CD14-positive monocyte (primary cell): ENCODE measurements at regions not wholly inside any gene's neighbourhood (a gene's known extent, or its start where the extent isn't known, plus 50 kb on each side); places are given as distances from the start of the nearest gene placed in this dataset.

Experiments
- DNase-seq, 3 donors: peaks; one replicate each; pipeline ENCODE4 v3.0.0-alpha.2; 2011 to 2022
- H2AFZ ChIP-seq: 2 replicates; pipeline ENCODE4 v1.6.0; 2012; ENCODE audit warnings: mild to moderate bottlenecking, low read depth, low read length, inconsistent platforms; ENCODE audit not compliant: insufficient read depth, poor library complexity, severe bottlenecking
- H3K27ac ChIP-seq, 2 donors: 1 replicate in 1 of 2; 2 replicates in 1 of 2; pipeline ENCODE4 v1.5.1; 2012 to 2013; ENCODE audit warnings: low read length in 2 of 2, control low read depth in 1 of 2, inconsistent platforms in 1 of 2, low read depth in 1 of 2, mild to moderate bottlenecking in 1 of 2
- H3K27me3 ChIP-seq, 2 donors: one replicate each; pipeline versions ENCODE4 v1.6.0 to v1.6.1; 2011 to 2013; ENCODE audit warnings: low read length in 2 of 2; ENCODE audit not compliant: control insufficient read depth in 2 of 2, insufficient read depth in 2 of 2
- H3K36me3 ChIP-seq, 2 donors: replicated peaks in 1 of 2; 1 replicate in 1 of 2; 2 replicates in 1 of 2; pipeline versions ENCODE4 v1.5.1 to v1.6.1; 2012 to 2013; ENCODE audit warnings: low read length in 2 of 2, control low read depth in 1 of 2, inconsistent platforms in 1 of 2, mild to moderate bottlenecking in 1 of 2; ENCODE audit not compliant: insufficient read depth in 2 of 2, control insufficient read depth in 1 of 2
- H3K4me1 ChIP-seq, 2 donors: 1 replicate in 1 of 2; 2 replicates in 1 of 2; pipeline versions ENCODE4 v1.5.1 to v1.6.1; 2012 to 2013; ENCODE audit warnings: low read length in 2 of 2, control low read depth in 1 of 2, inconsistent platforms in 1 of 2, mild to moderate bottlenecking in 1 of 2, moderate library complexity in 1 of 2; ENCODE audit not compliant: insufficient read depth in 2 of 2, control insufficient read depth in 1 of 2
- H3K4me2 ChIP-seq: replicated peaks from 2 replicates; pipeline ENCODE3; 2012; ENCODE audit warnings: low read length, moderate library complexity, mild to moderate bottlenecking; ENCODE audit not compliant: poor library complexity, severe bottlenecking; ENCODE audit errors: extremely low read depth
- H3K4me3 ChIP-seq, 3 experiments: fragments of 200-600 bp in 1 of 3; sonication (generic) in 1 of 3; replicated peaks in 1 of 3; 1 replicate in 2 of 3; 2 replicates in 1 of 3; pipeline ENCODE4 v1.5.1; 2011 to 2013; ENCODE audit warnings: low read length in 3 of 3, mild to moderate bottlenecking in 3 of 3, control low read depth in 2 of 3, low read depth in 2 of 3, inconsistent platforms in 1 of 3, moderate library complexity in 1 of 3
- H3K79me2 ChIP-seq: 2 replicates; pipeline ENCODE4 v1.6.0; 2012; ENCODE audit warnings: mild to moderate bottlenecking, control low read depth, inconsistent platforms, low read length, moderate library complexity; ENCODE audit not compliant: insufficient read depth
- H3K9ac ChIP-seq: 2 replicates; pipeline ENCODE4 v1.6.0; 2017; ENCODE audit warnings: low read length, mild to moderate bottlenecking; ENCODE audit not compliant: insufficient read depth, poor library complexity, severe bottlenecking
- H3K9me3 ChIP-seq, 2 donors: replicated peaks in 1 of 2; 1 replicate in 1 of 2; 2 replicates in 1 of 2; pipeline versions ENCODE4 v1.5.1 to v1.6.1; 2012 to 2013; ENCODE audit warnings: low read length in 2 of 2, control low read depth in 1 of 2; ENCODE audit not compliant: control insufficient read depth in 1 of 2, insufficient read depth in 1 of 2
- H4K20me1 ChIP-seq: 2 replicates; pipeline ENCODE4 v1.6.0; 2012; ENCODE audit warnings: mild to moderate bottlenecking, low read length, control low read depth, moderate library complexity; ENCODE audit not compliant: insufficient read depth
- H3K27ac Mint-ChIP-seq, 7 donors: one replicate each; pipeline ENCODE4 v1.8.0; 2020; ENCODE audit warnings: mild to moderate bottlenecking in 7 of 7, mixed read lengths in 7 of 7, moderate library complexity in 6 of 7, inconsistent platforms in 2 of 7
- H3K27me3 Mint-ChIP-seq, 3 donors: one replicate each; pipeline ENCODE4 v1.8.0; 2021 to 2022; ENCODE audit warnings: low read depth in 3 of 3, mild to moderate bottlenecking in 3 of 3, mixed read lengths in 3 of 3, moderate library complexity in 3 of 3, inconsistent platforms in 1 of 3
- H3K36me3 Mint-ChIP-seq, 2 donors: one replicate each; pipeline ENCODE4 v1.8.0; 2020; ENCODE audit warnings: mixed read lengths in 2 of 2, inconsistent platforms in 1 of 2, mild to moderate bottlenecking in 1 of 2
- H3K4me1 Mint-ChIP-seq: one replicate; pipeline ENCODE4 v1.8.0; 2020; ENCODE audit warnings: mild to moderate bottlenecking, mixed read lengths
- H3K4me3 Mint-ChIP-seq, 2 donors: one replicate each; pipeline ENCODE4 v1.8.0; 2020; ENCODE audit warnings: mild to moderate bottlenecking in 2 of 2, mixed read lengths in 2 of 2, moderate library complexity in 1 of 2
- H3K9me3 Mint-ChIP-seq, 7 donors: one replicate each; pipeline ENCODE4 v1.8.0; 2020 to 2022; ENCODE audit warnings: mixed read lengths in 7 of 7, mild to moderate bottlenecking in 6 of 7, moderate library complexity in 6 of 7, inconsistent platforms in 2 of 7
- WGBS: methylation state at CpG from one replicate; pipeline ENCODE4 v1.1.5; 2013; ENCODE audit warnings: missing lambda C conversion rate; ENCODE audit not compliant: insufficient coverage; 5-methylcytosine and 5-hydroxymethylcytosine counted together
- intact Hi-C, 2 donors: fragments of 100-400 bp; cut with micrococcal nuclease; formaldehyde crosslinking; loops; one replicate each; pipeline versions ENCODE4 v1.15.0 to v1.15.1; 2023
- TF ChIP-seq, protein P1 (sequence below): fragments of 200-600 bp; IDR thresholded peaks from one replicate; pipeline ENCODE4 v1.8.0; 2022; ENCODE audit warnings: antibody characterized with exemption, mild to moderate bottlenecking

- Mint-ChIP-seq H3K27ac (peak overlapping the region in 1 of 7 donors; percentile 22), H3K27me3 (peaks cover 0 to 1% (median 0%) of the 10 kb centered on the region in 3 donors), H3K36me3 (no peaks in the 10 kb centered on the region), H3K9me3 (peaks cover 0 to 6% (median 1%) of the 10 kb centered on the region in 7 donors), H3K4me3 (no peak overlapping the region), H3K4me1 (no peaks in the 10 kb centered on the region)
- Histone ChIP-seq H3K4me1 (no peaks in the 10 kb centered on the region), H3K36me3 (no peaks in the 10 kb centered on the region), H3K4me3 (no peak overlapping the region), H3K79me2 (no peaks in the 10 kb centered on the region), H3K9ac (no peak overlapping the region), H3K27ac (no peak overlapping the region), H3K4me2 (no peak overlapping the region), H2AFZ (no peak overlapping the region), H3K9me3 (peaks cover 0 to 8% of the 10 kb centered on the region in 2 donors), H4K20me1 (no peaks in the 10 kb centered on the region), H3K27me3 (no peaks in the 10 kb centered on the region)
- no peak for DNase-seq
- 50% methylated on average over 2 of the region's 2 CpGs for WGBS
- intact Hi-C loops: no loop called here
- TF ChIP-seq, protein P1, sequence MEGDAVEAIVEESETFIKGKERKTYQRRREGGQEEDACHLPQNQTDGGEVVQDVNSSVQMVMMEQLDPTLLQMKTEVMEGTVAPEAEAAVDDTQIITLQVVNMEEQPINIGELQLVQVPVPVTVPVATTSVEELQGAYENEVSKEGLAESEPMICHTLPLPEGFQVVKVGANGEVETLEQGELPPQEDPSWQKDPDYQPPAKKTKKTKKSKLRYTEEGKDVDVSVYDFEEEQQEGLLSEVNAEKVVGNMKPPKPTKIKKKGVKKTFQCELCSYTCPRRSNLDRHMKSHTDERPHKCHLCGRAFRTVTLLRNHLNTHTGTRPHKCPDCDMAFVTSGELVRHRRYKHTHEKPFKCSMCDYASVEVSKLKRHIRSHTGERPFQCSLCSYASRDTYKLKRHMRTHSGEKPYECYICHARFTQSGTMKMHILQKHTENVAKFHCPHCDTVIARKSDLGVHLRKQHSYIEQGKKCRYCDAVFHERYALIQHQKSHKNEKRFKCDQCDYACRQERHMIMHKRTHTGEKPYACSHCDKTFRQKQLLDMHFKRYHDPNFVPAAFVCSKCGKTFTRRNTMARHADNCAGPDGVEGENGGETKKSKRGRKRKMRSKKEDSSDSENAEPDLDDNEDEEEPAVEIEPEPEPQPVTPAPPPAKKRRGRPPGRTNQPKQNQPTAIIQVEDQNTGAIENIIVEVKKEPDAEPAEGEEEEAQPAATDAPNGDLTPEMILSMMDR: no peak
These were observed 1866.7 kb upstream of the C9orf72 start for GRCh38 chr9:29439961-29440360.

GRCh38 chr9:29440449-29440848 is 1867.2 kb upstream of the C9orf72 start:
- Histone ChIP-seq H4K20me1 (no peaks in the 10 kb centered on the region), H2AFZ (no peak overlapping the region), H3K36me3 (no peaks in the 10 kb centered on the region), H3K27ac (no peak overlapping the region), H3K4me2 (no peak overlapping the region), H3K9me3 (peaks cover 0 to 8% of the 10 kb centered on the region in 2 donors), H3K4me3 (no peak overlapping the region), H3K79me2 (no peaks in the 10 kb centered on the region), H3K4me1 (no peaks in the 10 kb centered on the region), H3K27me3 (no peaks in the 10 kb centered on the region), H3K9ac (no peak overlapping the region)
- no peak for DNase-seq
- intact Hi-C loops: no loop called here
- no peaks in the 10 kb centered on the region for H3K36me3 Mint-ChIP-seq
- TF ChIP-seq, protein P1: no peak
- no peaks in the 10 kb centered on the region for H3K4me1 Mint-ChIP-seq
- H3K27ac Mint-ChIP-seq: no peak overlapping the region
- WGBS: 100% methylated on average over 1 of the region's 4 CpGs
- H3K4me3 Mint-ChIP-seq: no peak overlapping the region
- peaks cover 0 to 6% (median 1%) of the 10 kb centered on the region in 7 donors for H3K9me3 Mint-ChIP-seq
- peaks cover 0 to 1% (median 0%) of the 10 kb centered on the region in 3 donors for H3K27me3 Mint-ChIP-seq
